ENCODE measurements at regions not wholly inside any gene's neighbourhood (a gene's known extent, or its start where the extent isn't known, plus 50 kb on each side); places are given as distances from the start of the nearest gene placed in this dataset.

DNA sequence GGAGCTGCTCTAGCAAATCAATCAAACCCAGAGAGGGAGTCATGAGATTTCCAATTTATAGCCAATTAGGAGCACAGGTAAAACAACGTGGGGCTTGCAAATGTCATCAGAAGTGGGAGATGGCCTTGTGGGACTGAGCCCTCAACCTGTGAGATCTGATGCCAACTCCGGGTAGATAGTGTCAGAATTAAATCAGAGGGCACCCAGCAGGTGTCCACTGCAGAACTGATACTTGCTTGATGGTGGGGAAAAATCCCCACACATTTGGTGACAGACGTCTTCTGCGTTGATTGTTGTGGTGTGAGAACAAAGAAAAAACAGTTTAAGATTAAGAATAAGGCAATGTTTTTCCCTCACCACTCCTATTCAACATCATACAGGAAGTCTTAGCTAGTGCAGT, 1402.8 kb downstream of the RAPGEF2 start (continued):
- no peak for TF ChIP-seq RELA (CRISPR knock-in tag; IDR thresholded peaks at IDR 0.05; ENCODE audit: borderline replicate concordance)

DNA sequence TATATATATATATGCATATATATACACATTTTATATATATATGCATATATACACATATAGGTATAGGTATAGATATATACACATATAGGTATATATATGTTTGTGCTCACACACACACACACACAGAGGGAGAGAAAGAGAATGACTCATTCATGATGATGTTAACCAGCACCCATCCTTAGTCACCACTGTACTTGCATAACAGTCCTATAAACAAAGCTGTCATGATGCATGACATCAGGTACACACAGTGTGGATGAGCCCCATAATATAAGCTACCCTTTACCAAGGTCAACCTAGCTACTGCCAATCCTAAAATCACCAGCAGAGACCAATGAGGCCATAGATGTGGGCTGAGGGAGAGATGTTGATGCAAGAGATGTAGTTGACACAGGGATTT, 1408.0 kb downstream of the RAPGEF2 start:
- TF ChIP-seq ATF1 (CRISPR knock-in tag; IDR thresholded peaks at IDR 0.05) (no peak), GTF2I (CRISPR knock-in tag; conservative IDR thresholded peaks at IDR 0.05) (no peak), ARID4B (CRISPR knock-in tag; IDR thresholded peaks at IDR 0.05; ENCODE audit: borderline replicate concordance) (no peak), JUN (CRISPR knock-in tag; IDR thresholded peaks at IDR 0.05) (no peak), NR3C1 (CRISPR knock-in tag; conservative IDR thresholded peaks at IDR 0.05; ENCODE audit: low read depth) (no peak), SOX15 (CRISPR knock-in tag; IDR thresholded peaks at IDR 0.05) (no peak), USF1 (CRISPR knock-in tag; IDR thresholded peaks at IDR 0.05) (no peak), JAZF1 (CRISPR knock-in tag; IDR thresholded peaks at IDR 0.05) (no peak), EMX1 (CRISPR knock-in tag; IDR thresholded peaks at IDR 0.05) (no peak)
- TF ChIP-seq, protein P1, sequence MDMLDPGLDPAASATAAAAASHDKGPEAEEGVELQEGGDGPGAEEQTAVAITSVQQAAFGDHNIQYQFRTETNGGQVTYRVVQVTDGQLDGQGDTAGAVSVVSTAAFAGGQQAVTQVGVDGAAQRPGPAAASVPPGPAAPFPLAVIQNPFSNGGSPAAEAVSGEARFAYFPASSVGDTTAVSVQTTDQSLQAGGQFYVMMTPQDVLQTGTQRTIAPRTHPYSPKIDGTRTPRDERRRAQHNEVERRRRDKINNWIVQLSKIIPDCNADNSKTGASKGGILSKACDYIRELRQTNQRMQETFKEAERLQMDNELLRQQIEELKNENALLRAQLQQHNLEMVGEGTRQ (CRISPR knock-in tag; IDR thresholded peaks at IDR 0.05) = no peak
- TF ChIP-seq, protein P2, sequence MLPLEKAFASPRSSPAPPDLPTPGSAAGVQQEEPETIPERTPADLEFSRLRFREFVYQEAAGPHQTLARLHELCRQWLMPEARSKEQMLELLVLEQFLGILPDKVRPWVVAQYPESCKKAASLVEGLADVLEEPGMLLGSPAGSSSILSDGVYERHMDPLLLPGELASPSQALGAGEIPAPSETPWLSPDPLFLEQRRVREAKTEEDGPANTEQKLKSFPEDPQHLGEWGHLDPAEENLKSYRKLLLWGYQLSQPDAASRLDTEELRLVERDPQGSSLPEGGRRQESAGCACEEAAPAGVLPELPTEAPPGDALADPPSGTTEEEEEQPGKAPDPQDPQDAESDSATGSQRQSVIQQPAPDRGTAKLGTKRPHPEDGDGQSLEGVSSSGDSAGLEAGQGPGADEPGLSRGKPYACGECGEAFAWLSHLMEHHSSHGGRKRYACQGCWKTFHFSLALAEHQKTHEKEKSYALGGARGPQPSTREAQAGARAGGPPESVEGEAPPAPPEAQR (CRISPR knock-in tag; IDR thresholded peaks at IDR 0.05) = no peak
- TF ChIP-seq, protein P3, sequence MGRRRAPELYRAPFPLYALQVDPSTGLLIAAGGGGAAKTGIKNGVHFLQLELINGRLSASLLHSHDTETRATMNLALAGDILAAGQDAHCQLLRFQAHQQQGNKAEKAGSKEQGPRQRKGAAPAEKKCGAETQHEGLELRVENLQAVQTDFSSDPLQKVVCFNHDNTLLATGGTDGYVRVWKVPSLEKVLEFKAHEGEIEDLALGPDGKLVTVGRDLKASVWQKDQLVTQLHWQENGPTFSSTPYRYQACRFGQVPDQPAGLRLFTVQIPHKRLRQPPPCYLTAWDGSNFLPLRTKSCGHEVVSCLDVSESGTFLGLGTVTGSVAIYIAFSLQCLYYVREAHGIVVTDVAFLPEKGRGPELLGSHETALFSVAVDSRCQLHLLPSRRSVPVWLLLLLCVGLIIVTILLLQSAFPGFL (CRISPR knock-in tag; IDR thresholded peaks at IDR 0.05; ENCODE audit: borderline replicate concordance) = no peak
- TF ChIP-seq, protein P4, sequence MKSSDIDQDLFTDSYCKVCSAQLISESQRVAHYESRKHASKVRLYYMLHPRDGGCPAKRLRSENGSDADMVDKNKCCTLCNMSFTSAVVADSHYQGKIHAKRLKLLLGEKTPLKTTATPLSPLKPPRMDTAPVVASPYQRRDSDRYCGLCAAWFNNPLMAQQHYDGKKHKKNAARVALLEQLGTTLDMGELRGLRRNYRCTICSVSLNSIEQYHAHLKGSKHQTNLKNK (CRISPR knock-in tag; IDR thresholded peaks at IDR 0.05) = no peak
- Mint-ChIP-seq H3K9me3 (no peaks in the 10 kb centered on the region), H3K4me1 (no peaks in the 10 kb centered on the region), H3K27me3 (ENCODE audit: low read depth) (no peaks in the 10 kb centered on the region), H3K4me3 (no peak overlapping the region), H3K27ac (no peak overlapping the region), H3K36me3 (no peaks in the 10 kb centered on the region)
- no peak for ATAC-seq
- ChIA-PET CTCF (no interaction called here), POLR2A (no interaction called here)
- no peak for DNase-seq (ENCODE audit: low spot score)

GRCh38 chr4:160514126-160514525, 1411.2 kb downstream of the RAPGEF2 start:
- DNase-seq (ENCODE audit: low spot score) = no peak
- ATAC-seq = no peak
- no peak overlapping the region for H3K27ac Mint-ChIP-seq
- peaks cover 10% of the 10 kb centered on the region for H3K9me3 Mint-ChIP-seq
- H3K27me3 Mint-ChIP-seq (ENCODE audit: low read depth) = no peaks in the 10 kb centered on the region
- no peaks in the 10 kb centered on the region for H3K4me1 Mint-ChIP-seq
- POLR2A ChIA-PET = no interaction called here
- H3K4me3 Mint-ChIP-seq = no peak overlapping the region
- CTCF ChIA-PET = no interaction called here
- H3K36me3 Mint-ChIP-seq = peaks cover 5% of the 10 kb centered on the region
- TF ChIP-seq, protein P4 (CRISPR knock-in tag; IDR thresholded peaks at IDR 0.05) = no peak
- no peak for TF ChIP-seq GTF2I (CRISPR knock-in tag; conservative IDR thresholded peaks at IDR 0.05)
- no peak for TF ChIP-seq KAT7 (CRISPR knock-in tag; IDR thresholded peaks at IDR 0.05; ENCODE audit: borderline replicate concordance)
- no peak for TF ChIP-seq USF1 (CRISPR knock-in tag; IDR thresholded peaks at IDR 0.05)
- no peak for TF ChIP-seq ZNF671 (CRISPR knock-in tag; IDR thresholded peaks at IDR 0.05)
- TF ChIP-seq HMGA2 (CRISPR knock-in tag; IDR thresholded peaks at IDR 0.05) = no peak
- TF ChIP-seq ZNF263 (CRISPR knock-in tag; IDR thresholded peaks at IDR 0.05; ENCODE audit: low read depth) = no peak
- TF ChIP-seq, protein P5, sequence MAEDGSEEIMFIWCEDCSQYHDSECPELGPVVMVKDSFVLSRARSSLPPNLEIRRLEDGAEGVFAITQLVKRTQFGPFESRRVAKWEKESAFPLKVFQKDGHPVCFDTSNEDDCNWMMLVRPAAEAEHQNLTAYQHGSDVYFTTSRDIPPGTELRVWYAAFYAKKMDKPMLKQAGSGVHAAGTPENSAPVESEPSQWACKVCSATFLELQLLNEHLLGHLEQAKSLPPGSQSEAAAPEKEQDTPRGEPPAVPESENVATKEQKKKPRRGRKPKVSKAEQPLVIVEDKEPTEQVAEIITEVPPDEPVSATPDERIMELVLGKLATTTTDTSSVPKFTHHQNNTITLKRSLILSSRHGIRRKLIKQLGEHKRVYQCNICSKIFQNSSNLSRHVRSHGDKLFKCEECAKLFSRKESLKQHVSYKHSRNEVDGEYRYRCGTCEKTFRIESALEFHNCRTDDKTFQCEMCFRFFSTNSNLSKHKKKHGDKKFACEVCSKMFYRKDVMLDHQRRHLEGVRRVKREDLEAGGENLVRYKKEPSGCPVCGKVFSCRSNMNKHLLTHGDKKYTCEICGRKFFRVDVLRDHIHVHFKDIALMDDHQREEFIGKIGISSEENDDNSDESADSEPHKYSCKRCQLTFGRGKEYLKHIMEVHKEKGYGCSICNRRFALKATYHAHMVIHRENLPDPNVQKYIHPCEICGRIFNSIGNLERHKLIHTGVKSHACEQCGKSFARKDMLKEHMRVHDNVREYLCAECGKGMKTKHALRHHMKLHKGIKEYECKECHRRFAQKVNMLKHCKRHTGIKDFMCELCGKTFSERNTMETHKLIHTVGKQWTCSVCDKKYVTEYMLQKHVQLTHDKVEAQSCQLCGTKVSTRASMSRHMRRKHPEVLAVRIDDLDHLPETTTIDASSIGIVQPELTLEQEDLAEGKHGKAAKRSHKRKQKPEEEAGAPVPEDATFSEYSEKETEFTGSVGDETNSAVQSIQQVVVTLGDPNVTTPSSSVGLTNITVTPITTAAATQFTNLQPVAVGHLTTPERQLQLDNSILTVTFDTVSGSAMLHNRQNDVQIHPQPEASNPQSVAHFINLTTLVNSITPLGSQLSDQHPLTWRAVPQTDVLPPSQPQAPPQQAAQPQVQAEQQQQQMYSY (CRISPR knock-in tag; IDR thresholded peaks at IDR 0.05) = no peak
- TF ChIP-seq ZNF138 (CRISPR knock-in tag; conservative IDR thresholded peaks at IDR 0.05) = no peak

All from WTC11 (cell line).